ENCODE measurements at regions not wholly inside any gene's neighbourhood (a gene's known extent, or its start where the extent isn't known, plus 50 kb on each side); places are given as distances from the start of the nearest gene placed in this dataset.

- no peak for TF ChIP-seq CHD7 (IDR thresholded peaks at IDR 0.05; ENCODE audit: insufficient replicate concordance, low read length)
These were observed 475.1 kb upstream of the ANKRD30A start (continued) for GRCh38 chr10:36650274-36650673.
